ELF-1 (cell line): ENCODE measurements at regions not wholly inside any gene's neighbourhood (a gene's known extent, or its start where the extent isn't known, plus 50 kb on each side); places are given as distances from the start of the nearest gene placed in this dataset.
"Not testable (repeated sequence)": the region's sequence is repeated elsewhere in the genome, so short reads cannot be mapped to it uniquely, and the experiment has no call there.

Experiments used
- DNase-seq: peaks from one replicate; pipeline ENCODE4 v3.0.0-alpha.2; 2016; ENCODE audit warnings: low read depth, low spot score

- DNase-seq = no peak
Measured at GRCh38 chrX:41984628-41985027, 61.3 kb upstream of the CASK start.

GRCh38 chrX:41982953-41983352 is 59.6 kb upstream of the CASK start:
- no peak for DNase-seq

DNA sequence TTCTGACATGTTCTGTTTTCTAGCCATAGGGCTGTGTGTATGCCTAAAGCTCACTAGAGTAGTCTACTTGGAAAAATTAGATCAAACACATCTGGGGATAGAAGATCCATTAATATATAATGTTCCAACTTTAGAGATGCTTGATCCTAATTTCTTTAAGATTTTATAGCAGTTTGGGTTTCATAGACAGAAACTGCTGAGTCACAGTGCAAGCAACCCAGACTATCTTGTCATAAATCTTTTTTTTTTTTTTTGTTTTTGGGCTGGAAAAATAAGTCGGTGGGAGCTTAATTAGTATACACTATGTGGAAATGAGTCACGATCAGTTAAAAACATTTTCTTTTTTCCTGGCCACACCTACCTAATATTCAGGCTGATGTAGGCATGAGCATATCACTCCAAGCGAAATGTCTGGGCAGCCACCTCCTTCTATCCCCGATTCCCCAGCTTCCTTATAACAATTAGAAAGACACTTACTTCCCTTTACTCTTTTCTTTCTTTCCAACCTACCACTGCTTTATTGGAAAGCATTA is 58.2 kb upstream of the CASK start:
- DNase-seq = no peak

GRCh38 chrX:41974677-41975076 is 51.3 kb upstream of the CASK start:
- DNase-seq = not testable (repeated sequence)

DNA sequence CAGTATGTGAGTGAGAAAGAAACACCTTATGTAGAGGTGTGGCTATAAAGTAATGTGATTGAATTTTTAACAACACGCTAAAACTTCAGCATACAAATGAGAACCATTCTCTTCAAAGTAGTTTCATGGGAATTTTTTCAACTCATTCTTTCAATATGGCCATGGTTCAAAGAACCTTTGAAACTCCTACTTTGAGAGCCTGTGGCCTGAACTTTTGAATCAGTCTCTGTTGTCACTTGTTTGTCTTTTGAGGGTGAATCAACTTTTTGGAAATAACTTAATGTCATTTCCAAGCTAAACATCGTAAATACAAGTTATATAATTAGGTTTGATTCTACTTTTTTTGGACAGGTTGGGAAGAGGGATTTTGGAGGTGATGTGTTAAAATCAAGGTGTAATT is 49.9 kb upstream of the CASK start:
- no peak for DNase-seq
